ENCODE measurements at regions not wholly inside any gene's neighbourhood (a gene's known extent, or its start where the extent isn't known, plus 50 kb on each side); places are given as distances from the start of the nearest gene placed in this dataset.

GRCh38 chr5:174785120-174785680 lies 60.8 kb downstream of the MSX2 start:
- Histone ChIP-seq H3K27me3 (ENCODE audit: insufficient read depth) (no peaks in the 10 kb centered on the region), H3K9ac (no peak overlapping the region), H3K27ac (ENCODE audit: low read depth in 2 of 2, low read length in 1 of 2) (no peak overlapping the region), H3K4me1 (ENCODE audit: control insufficient read depth in 1 of 2, insufficient read depth in 2 of 2, low read depth in 1 of 2, low read length in 1 of 2) (no peaks in the 10 kb centered on the region), H2AFZ (ENCODE audit: low read depth) (no peak overlapping the region), H4K20me1 (ENCODE audit: insufficient read depth) (no peaks in the 10 kb centered on the region), H3F3A (replicated peaks; ENCODE audit: insufficient read depth) (no peaks in the 10 kb centered on the region), H3K36me3 (replicated peaks in 1 of 2; ENCODE audit: control insufficient read depth in 1 of 2, insufficient read depth in 2 of 2, low read length in 1 of 2) (no peaks in the 10 kb centered on the region), H3K4me2 (no peak overlapping the region), H3K9me2 (no peaks in the 10 kb centered on the region), H3K4me3 (ENCODE audit: low read depth in 2 of 2, low read length in 1 of 2) (no peak overlapping the region), H3K9me3 (no peaks in the 10 kb centered on the region), H3K79me2 (ENCODE audit: insufficient read depth) (no peaks in the 10 kb centered on the region)
- POLR2A ChIA-PET = no interaction called here
- DNase-seq = no peak
- CTCF ChIA-PET = interaction anchor here (2.0 to 2.5 kb wide), 2 partner anchors 9 to 365 kb away, joined by 5 to 9 read pairs; no protein-coding TSS in a partner anchor
- no peak for TF ChIP-seq RXRA (IDR thresholded peaks at IDR 0.05; ENCODE audit: borderline replicate concordance, low read depth)
- TF ChIP-seq TAF1 (IDR thresholded peaks at IDR 0.05; ENCODE audit: borderline replicate concordance, low read depth, low read length) = no peak
- no peak for TF ChIP-seq FOXM1 (IDR thresholded peaks at IDR 0.05; ENCODE audit: low read depth)
- no peak for TF ChIP-seq IRF3 (IDR thresholded peaks at IDR 0.05; ENCODE audit: low read depth, low read length)
- no peak for TF ChIP-seq EP300 (IDR thresholded peaks at IDR 0.05; ENCODE audit: borderline replicate concordance in 1 of 2, low read depth in 1 of 2, low read length in 1 of 2)
- TF ChIP-seq POLR2AphosphoS5 (IDR thresholded peaks at IDR 0.05; ENCODE audit: low read depth, low read length) = no peak
- no peak for TF ChIP-seq ELF1 (IDR thresholded peaks at IDR 0.05)
- no peak for TF ChIP-seq EZH2phosphoT487 (IDR thresholded peaks at IDR 0.05; ENCODE audit: borderline replicate concordance, low read depth)
- TF ChIP-seq SIN3A (IDR thresholded peaks at IDR 0.05; ENCODE audit: borderline replicate concordance, low read depth, low read length) = no peak
- 21% methylated on average over 5 of the region's 5 CpGs for WGBS (ENCODE audit: low lambda C conversion rate)

Small RNA genes lying in the stretch of these regions (small RNA-seq; reads per million reads assigned to genes)
- gene AC008413.1 = 0 reads per million in 7 experiments

All from SK-N-SH (cell line).